ENCODE measurements at regions not wholly inside any gene's neighbourhood (a gene's known extent, or its start where the extent isn't known, plus 50 kb on each side); places are given as distances from the start of the nearest gene placed in this dataset.

DNA sequence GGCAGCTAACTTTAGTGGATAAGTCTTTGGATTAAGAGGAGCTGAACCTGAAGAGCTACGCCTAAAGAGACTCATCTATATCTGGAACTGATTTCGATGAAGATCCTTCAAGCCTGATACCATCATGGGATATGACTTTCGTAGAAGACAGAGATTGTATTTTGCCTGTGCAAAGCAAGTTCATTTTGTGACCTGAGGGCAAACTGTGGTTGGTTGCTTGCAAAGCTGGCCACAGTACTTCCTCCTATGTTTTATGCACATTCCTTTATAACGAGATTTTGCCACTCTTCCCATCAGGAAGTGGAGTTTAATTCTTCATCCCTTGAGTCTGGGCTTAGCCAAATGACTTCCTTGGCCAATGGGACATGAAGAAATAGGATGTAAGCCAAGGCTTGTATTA is 519.3 kb upstream of the NR3C2 start:
- TF ChIP-seq, protein P1, sequence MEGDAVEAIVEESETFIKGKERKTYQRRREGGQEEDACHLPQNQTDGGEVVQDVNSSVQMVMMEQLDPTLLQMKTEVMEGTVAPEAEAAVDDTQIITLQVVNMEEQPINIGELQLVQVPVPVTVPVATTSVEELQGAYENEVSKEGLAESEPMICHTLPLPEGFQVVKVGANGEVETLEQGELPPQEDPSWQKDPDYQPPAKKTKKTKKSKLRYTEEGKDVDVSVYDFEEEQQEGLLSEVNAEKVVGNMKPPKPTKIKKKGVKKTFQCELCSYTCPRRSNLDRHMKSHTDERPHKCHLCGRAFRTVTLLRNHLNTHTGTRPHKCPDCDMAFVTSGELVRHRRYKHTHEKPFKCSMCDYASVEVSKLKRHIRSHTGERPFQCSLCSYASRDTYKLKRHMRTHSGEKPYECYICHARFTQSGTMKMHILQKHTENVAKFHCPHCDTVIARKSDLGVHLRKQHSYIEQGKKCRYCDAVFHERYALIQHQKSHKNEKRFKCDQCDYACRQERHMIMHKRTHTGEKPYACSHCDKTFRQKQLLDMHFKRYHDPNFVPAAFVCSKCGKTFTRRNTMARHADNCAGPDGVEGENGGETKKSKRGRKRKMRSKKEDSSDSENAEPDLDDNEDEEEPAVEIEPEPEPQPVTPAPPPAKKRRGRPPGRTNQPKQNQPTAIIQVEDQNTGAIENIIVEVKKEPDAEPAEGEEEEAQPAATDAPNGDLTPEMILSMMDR (IDR thresholded peaks at IDR 0.05; ENCODE audit: insufficient read depth, low read depth, low read length) = no peak
- DNase-seq (ENCODE audit: low read depth) = no peak
- no peak overlapping the region for H3K4me3 ChIP-seq (ENCODE audit: low read depth, low read length)

DNA sequence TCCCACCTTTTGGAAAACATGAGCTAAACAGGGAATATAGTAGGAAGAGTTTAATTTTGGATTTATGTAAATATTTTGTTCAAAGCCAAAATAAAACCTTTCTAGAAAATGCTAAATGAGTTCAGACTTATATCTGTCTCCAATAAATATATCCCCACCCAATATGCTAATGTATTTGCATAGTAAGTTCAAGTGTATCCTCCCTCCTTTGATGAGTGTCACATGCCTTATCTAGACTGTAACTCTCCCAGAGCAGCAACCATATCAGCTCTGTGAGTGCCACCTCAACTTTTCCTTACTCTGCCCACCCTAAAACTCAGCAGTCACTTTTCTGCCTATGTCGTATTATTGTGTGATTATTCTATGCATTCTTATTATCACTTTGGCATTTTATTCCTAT is 516.1 kb upstream of the NR3C2 start:
- TF ChIP-seq, protein P1 (IDR thresholded peaks at IDR 0.05; ENCODE audit: insufficient read depth, low read depth, low read length) = no peak
- no peak overlapping the region for H3K4me3 ChIP-seq (ENCODE audit: low read depth, low read length)
- no peak for DNase-seq (ENCODE audit: low read depth)

- no peak for DNase-seq (ENCODE audit: low read depth)
- TF ChIP-seq, protein P1 (IDR thresholded peaks at IDR 0.05; ENCODE audit: insufficient read depth, low read depth, low read length) = no peak
- no peak overlapping the region for H3K4me3 ChIP-seq (ENCODE audit: low read depth, low read length)
Measured at GRCh38 chr4:148955564-148956297, 513.5 kb upstream of the NR3C2 start.

- DNase-seq (ENCODE audit: low read depth) = no peak
- TF ChIP-seq, protein P1 (IDR thresholded peaks at IDR 0.05; ENCODE audit: insufficient read depth, low read depth, low read length) = no peak
- no peak overlapping the region for H3K4me3 ChIP-seq (ENCODE audit: low read depth, low read length)
Measured at GRCh38 chr4:148954011-148954749, 512.0 kb upstream of the NR3C2 start.

- DNase-seq (ENCODE audit: low read depth) = no peak
- TF ChIP-seq, protein P1 (IDR thresholded peaks at IDR 0.05; ENCODE audit: insufficient read depth, low read depth, low read length) = no peak
Measured at GRCh38 chr4:148951346-148951745, 509.1 kb upstream of the NR3C2 start.

DNA sequence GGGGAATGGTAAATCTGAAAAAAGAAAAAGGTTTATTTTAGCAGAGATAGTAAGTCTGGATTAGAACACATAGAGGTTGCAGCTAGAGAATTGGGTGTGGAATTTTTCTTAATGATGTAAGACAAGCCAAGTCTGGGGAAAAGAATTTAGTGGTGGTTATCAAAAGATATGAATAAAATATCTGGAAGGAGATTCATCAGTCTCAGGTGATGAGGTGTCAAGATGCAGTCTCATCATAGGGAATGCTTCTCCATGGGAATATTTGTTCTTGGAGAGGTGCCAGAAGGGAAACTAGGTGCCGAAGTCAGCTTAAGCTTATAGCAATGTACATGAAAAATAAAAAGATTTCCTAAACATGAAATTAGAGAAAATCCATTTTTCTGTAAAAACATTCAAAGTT is 504.1 kb upstream of the NR3C2 start:
- TF ChIP-seq, protein P1 (IDR thresholded peaks at IDR 0.05; ENCODE audit: insufficient read depth, low read depth, low read length) = no peak
- no peak overlapping the region for H3K4me3 ChIP-seq (ENCODE audit: low read depth, low read length)
- DNase-seq (ENCODE audit: low read depth) = no peak

More at GRCh38 chr4:148951346-148951745, 509.1 kb upstream of the NR3C2 start:
- no peak overlapping the region for H3K4me3 ChIP-seq (ENCODE audit: low read depth, low read length)
